Uterus (tissue), 2 donors: ENCODE measurements at regions not wholly inside any gene's neighbourhood (a gene's known extent, or its start where the extent isn't known, plus 50 kb on each side); places are given as distances from the start of the nearest gene placed in this dataset.

Experiments
- CTCF ChIP-seq, 4 experiments: fragments of 200-600 bp in 2 of 4; fragments of 450-650 bp in 2 of 4; sonication (generic) in 2 of 4; IDR thresholded peaks; one replicate each; pipeline ENCODE4 v1.5.1; 2016 to 2019; ENCODE audit warnings: antibody characterized with exemption in 4 of 4, mild to moderate bottlenecking in 2 of 4, moderate library complexity in 1 of 4
- POLR2A ChIP-seq, 2 donors: fragments of 450-650 bp; IDR thresholded peaks; one replicate each; pipeline ENCODE4 v1.6.1; 2016; ENCODE audit warnings: antibody characterized with exemption in 2 of 2, mild to moderate bottlenecking in 1 of 2, moderate library complexity in 1 of 2

- TF ChIP-seq CTCF (IDR thresholded peaks at IDR 0.05) (no peak), POLR2A (IDR thresholded peaks at IDR 0.05) (no peak)
These were observed 967.1 kb downstream of the BRD1 start for GRCh38 chr22:48860557-48860956.
